ENCODE measurements at regions not wholly inside any gene's neighbourhood (a gene's known extent, or its start where the extent isn't known, plus 50 kb on each side); places are given as distances from the start of the nearest gene placed in this dataset.

- WGBS (ENCODE audit: insufficient coverage, insufficient replicate concordance, low lambda C conversion rate, missing lambda C conversion rate), result 0% methylated on average over 3 of the region's 3 CpGs
- in situ Hi-C loops (cut with MboI), result no loop called here
Observed at GRCh38 chrX:146189371-146189770, 371.7 kb downstream of the SLITRK2 start.

More at GRCh38 chrX:146189371-146189770, 371.7 kb downstream of the SLITRK2 start:
- H3K9ac ChIP-seq (ENCODE audit: control insufficient read depth, insufficient read depth, low read length), result no peak overlapping the region
- H3K36me3 ChIP-seq (ENCODE audit: control insufficient read depth in 2 of 2, insufficient read depth in 2 of 2, low read length in 1 of 2), result no peaks in the 10 kb centered on the region
- intact Hi-C loops (cut with micrococcal nuclease; ENCODE audit: unreplicated experiment), result no loop called here
- CTCF ChIA-PET, result no interaction called here
- SMC1A ChIA-PET (ENCODE audit: uncharacterized antibody, unreplicated experiment), result no interaction called here
- H3K27me3 ChIP-seq (replicated peaks in 1 of 2; ENCODE audit: control insufficient read depth in 2 of 2, insufficient read depth in 2 of 2, low read length in 1 of 2), result no peaks in the 10 kb centered on the region
- no peaks in the 10 kb centered on the region for H3K9me3 ChIP-seq (replicated peaks; ENCODE audit: control insufficient read depth, insufficient read depth, low read length)
- DNase-seq (ENCODE audit: low read depth, low spot score) (no peak), ATAC-seq (no peak), FAIRE-seq (no peak)
- no peak overlapping the region for H3K4me2 ChIP-seq (ENCODE audit: control insufficient read depth, insufficient read depth)
- H3K27ac ChIP-seq (ENCODE audit: control insufficient read depth, insufficient read depth), result no peak overlapping the region
- H3K79me2 ChIP-seq (ENCODE audit: control insufficient read depth, insufficient read depth, low read length), result no peaks in the 10 kb centered on the region
- no peaks in the 10 kb centered on the region for H3K4me1 ChIP-seq (ENCODE audit: control insufficient read depth, insufficient read depth, low read length)
- no TSS peak for BruUV-seq (replicated peaks)
- H3K4me3 ChIP-seq, result no peak overlapping the region
- POLR2A ChIA-PET, result no interaction called here
- RAD21 ChIA-PET (ENCODE audit: unreplicated experiment), result no interaction called here
- no peak for TF ChIP-seq RFX5 (IDR thresholded peaks at IDR 0.05; ENCODE audit: low read depth, low read length)
- TF ChIP-seq IRF4 (IDR thresholded peaks at IDR 0.05; ENCODE audit: low read depth, low read length), result no peak
- no peak for TF ChIP-seq MXI1 (IDR thresholded peaks at IDR 0.05; ENCODE audit: low read depth, low read length)
- no peak for TF ChIP-seq CEBPZ (IDR thresholded peaks at IDR 0.05; ENCODE audit: low read depth, low read length)
- no peak for TF ChIP-seq CBX5 (IDR thresholded peaks at IDR 0.05; ENCODE audit: low read depth)
- TF ChIP-seq CTCF (IDR thresholded peaks at IDR 0.05 in 2 of 3, conservative IDR thresholded peaks at IDR 0.05 in 1 of 3; ENCODE audit: control insufficient read depth in 2 of 3, extremely low read depth in 1 of 3, insufficient read depth in 1 of 3, low read depth in 3 of 3, low read length in 3 of 3), result no peak
- TF ChIP-seq POLR2AphosphoS2 (IDR thresholded peaks at IDR 0.05; ENCODE audit: low read depth, low read length), result no peak
- TF ChIP-seq TCF3 (IDR thresholded peaks at IDR 0.05; ENCODE audit: borderline replicate concordance, insufficient read depth, low read depth, low read length), result no peak
- TF ChIP-seq PBX3 (IDR thresholded peaks at IDR 0.05; ENCODE audit: insufficient replicate concordance, low read depth, low read length), result no peak
- no peak for TF ChIP-seq SRF (IDR thresholded peaks at IDR 0.05; ENCODE audit: low read depth in 2 of 2, low read length in 2 of 2)
- no peak for TF ChIP-seq CBFB (IDR thresholded peaks at IDR 0.05; ENCODE audit: low read depth)
- no peak for TF ChIP-seq CHD2 (IDR thresholded peaks at IDR 0.05; ENCODE audit: borderline replicate concordance, low read depth, low read length)
- H2AFZ ChIP-seq (ENCODE audit: control insufficient read depth, low read depth, low read length), result no peak overlapping the region
- no peaks in the 10 kb centered on the region for H4K20me1 ChIP-seq (ENCODE audit: control insufficient read depth, insufficient read depth)
